A549 (cell line): ENCODE measurements at regions not wholly inside any gene's neighbourhood (a gene's known extent, or its start where the extent isn't known, plus 50 kb on each side); places are given as distances from the start of the nearest gene placed in this dataset.
"Not testable (repeated sequence)": the region's sequence is repeated elsewhere in the genome, so short reads cannot be mapped to it uniquely, and the experiment has no call there.

Experiments
- ATAC-seq, 2 experiments: fragments of 200-7000 bp in 1 of 2; fragments of >200 bp in 1 of 2; cut with Nextera tagmentation in 1 of 2; cut with Tn5 transposase in 1 of 2; 3 replicates each; pipeline versions ENCODE4 v1.8.0 to v1.9.1; 2018 to 2020; ENCODE audit warnings: mild to moderate bottlenecking in 1 of 2, moderate library complexity in 1 of 2
- CTCF ChIA-PET: fragments of 300-600 bp; sonication (Branson Sonifier 250); formaldehyde crosslinking; extraction: SDS; loops from one replicate; lab custom pipeline; 2021; ENCODE audit warnings: antibody characterized with exemption, inconsistent platforms; lab: Yijun Ruan, JAX
- POLR2A ChIA-PET: fragments of 350-600 bp; formaldehyde crosslinking; extraction: SDS; loops from one replicate; lab custom pipeline; 2021; ENCODE audit warnings: antibody characterized with exemption, inconsistent platforms; lab: Yijun Ruan, JAX
- DNase-seq, 2 experiments: peaks; one replicate each; pipeline versions ENCODE4 v3.0.0 to v3.0.0-alpha.2; 2011 to 2016; ENCODE audit warnings: low read depth in 1 of 2, low spot score in 1 of 2
- FAIRE-seq: peaks from 2 replicates; lab custom pipeline; 2011; peaks lifted over from hg19 to GRCh38; lab: Jason Lieb, UNC
- H3K27ac ChIP-seq, 2 experiments: fragments of >200 bp; sonication (Bioruptor Twin); formaldehyde crosslinking; 3 replicates each; pipeline ENCODE4 v1.5.1; 2016 to 2017
- H3K4me1 ChIP-seq: fragments of >200 bp; sonication (Bioruptor Twin); formaldehyde crosslinking; 3 replicates; pipeline ENCODE4 v1.6.1; 2016
- H3K4me2 ChIP-seq: fragments of >200 bp; sonication (Bioruptor Twin); formaldehyde crosslinking; 3 replicates; pipeline ENCODE4 v1.6.1; 2016
- H3K4me3 ChIP-seq: fragments of >200 bp; sonication (Bioruptor Twin); formaldehyde crosslinking; 3 replicates; pipeline ENCODE4 v1.5.1; 2016
- H3K9me3 ChIP-seq: fragments of >200 bp; sonication (Bioruptor Twin); formaldehyde crosslinking; 3 replicates; pipeline ENCODE4 v1.6.1; 2016
- ATOH8 ChIP-seq: fragments of 250-450 bp; sonication (Bioruptor Pico); IDR thresholded peaks from 2 replicates; pipeline ENCODE4 v1.5.0; 2020; ENCODE audit warnings: low read depth, mild to moderate bottlenecking, moderate library complexity
- CHD4 ChIP-seq: fragments of 200-600 bp; sonication (generic); IDR thresholded peaks from 2 replicates; pipeline ENCODE4 v1.6.1; 2016; ENCODE audit warnings: antibody characterized with exemption, mild to moderate bottlenecking, borderline replicate concordance
- E2F6 ChIP-seq: IDR thresholded peaks from 2 replicates; pipeline ENCODE4 v1.6.1; 2012; ENCODE audit warnings: low read depth, borderline replicate concordance
- EP300 ChIP-seq, 2 experiments: fragments of >200 bp; sonication (Bioruptor Twin); formaldehyde crosslinking; IDR thresholded peaks; 2 replicates in 1 of 2; 3 replicates in 1 of 2; pipeline ENCODE4 v1.6.1; 2016 to 2017
- FOSB ChIP-seq: fragments of 250-450 bp; sonication (Bioruptor Pico); IDR thresholded peaks from 2 replicates; pipeline ENCODE4 v1.5.0; 2020; ENCODE audit warnings: mild to moderate bottlenecking, moderate library complexity
- HEYL ChIP-seq: fragments of 250-450 bp; sonication (Bioruptor Pico); IDR thresholded peaks from 2 replicates; pipeline ENCODE4 v1.8.0; 2021; ENCODE audit warnings: mild to moderate bottlenecking, moderate library complexity
- HMGXB4 ChIP-seq: fragments of 250-450 bp; sonication (Bioruptor Pico); IDR thresholded peaks from 2 replicates; pipeline ENCODE4 v1.5.0; 2021; ENCODE audit warnings: mild to moderate bottlenecking, moderate library complexity, borderline replicate concordance
- HOXB5 ChIP-seq: fragments of 250-450 bp; sonication (Bioruptor Pico); IDR thresholded peaks from 2 replicates; pipeline ENCODE4 v1.5.0; 2020; ENCODE audit warnings: mild to moderate bottlenecking, moderate library complexity
- JUNB ChIP-seq: fragments of >200 bp; sonication (Bioruptor Twin); formaldehyde crosslinking; IDR thresholded peaks from 2 replicates; pipeline ENCODE4 v1.6.1; 2016
- MAFK ChIP-seq: fragments of 450-650 bp; IDR thresholded peaks from 2 replicates; pipeline ENCODE4 v1.6.1; 2014; ENCODE audit not compliant: partially characterized antibody
- MAX ChIP-seq: IDR thresholded peaks from 2 replicates; pipeline ENCODE4 v1.6.1; 2012
- PBX3 ChIP-seq: IDR thresholded peaks from 2 replicates; pipeline ENCODE4 v1.6.1; 2012
- PHF8 ChIP-seq: fragments of 200-600 bp; sonication (generic); IDR thresholded peaks from 2 replicates; pipeline ENCODE4 v1.6.1; 2016; ENCODE audit warnings: low read depth, mild to moderate bottlenecking, antibody characterized with exemption, moderate library complexity, borderline replicate concordance
- RFX5 ChIP-seq: fragments of 450-650 bp; IDR thresholded peaks from 2 replicates; pipeline ENCODE4 v1.7.1; 2014; ENCODE audit warnings: antibody characterized with exemption, mild to moderate bottlenecking, moderate library complexity
- SMC3 ChIP-seq: fragments of >200 bp; sonication (Bioruptor Twin); formaldehyde crosslinking; IDR thresholded peaks from 3 replicates; pipeline ENCODE4 v1.6.1; 2018; ENCODE audit warnings: inconsistent platforms
- SREBF2 ChIP-seq: fragments of 450-650 bp; IDR thresholded peaks from 2 replicates; pipeline ENCODE4 v1.6.1; 2014; ENCODE audit warnings: mild to moderate bottlenecking, moderate library complexity
- TP53 ChIP-seq: fragments of 250-450 bp; sonication (Bioruptor Pico); IDR thresholded peaks from 2 replicates; pipeline ENCODE4 v1.5.0; 2021; ENCODE audit warnings: mild to moderate bottlenecking, moderate library complexity
- ZFP36 ChIP-seq: fragments of 450-650 bp; IDR thresholded peaks from 2 replicates; pipeline ENCODE4 v1.6.1; 2014; ENCODE audit warnings: borderline replicate concordance; ENCODE audit not compliant: partially characterized antibody
- ZNF302 ChIP-seq: fragments of 250-450 bp; sonication (Bioruptor Pico); IDR thresholded peaks from 2 replicates; pipeline ENCODE4 v1.9.0; 2021; ENCODE audit warnings: inconsistent platforms, mild to moderate bottlenecking, moderate library complexity
- WGBS: methylation state at CpG from one replicate; pipeline ENCODE4 v1.1.6; 2017; ENCODE audit errors: missing lambda C conversion rate; 5-methylcytosine and 5-hydroxymethylcytosine counted together

GRCh38 chr6:12538881-12539357, 177.6 kb upstream of the PHACTR1 start:
- peak in 1 of 2 experiments; percentile 5 for DNase-seq
- no peak for TF ChIP-seq JUNB
- TF ChIP-seq E2F6 = no peak
- TF ChIP-seq PBX3 = no peak
- TF ChIP-seq ATOH8 (CRISPR knock-in tag) = no peak
- TF ChIP-seq RFX5 = no peak
- TF ChIP-seq SREBF2 = no peak
- TF ChIP-seq ZFP36 = no peak
- no peak for TF ChIP-seq EP300 (IDR thresholded peaks at IDR 0.05)
- TF ChIP-seq HMGXB4 (CRISPR knock-in tag) = no peak
- no peak for TF ChIP-seq HOXB5 (CRISPR knock-in tag)
- TF ChIP-seq HEYL (CRISPR knock-in tag) = no peak
- no peak for TF ChIP-seq MAFK
- no peak for TF ChIP-seq ZNF302 (CRISPR knock-in tag)
- no peak for TF ChIP-seq SMC3
- no peak for TF ChIP-seq TP53 (CRISPR knock-in tag)
- TF ChIP-seq CHD4 = no peak
- TF ChIP-seq PHF8 = no peak
- TF ChIP-seq MAX = no peak
- ChIA-PET CTCF (no interaction called here), POLR2A (no interaction called here)
- no peak for ATAC-seq
- WGBS = 87% methylated on average over 9 of the region's 9 CpGs
- no peak overlapping the region for H3K4me3 ChIP-seq
- FAIRE-seq = no peak
- H3K9me3 ChIP-seq = no peaks in the 10 kb centered on the region
- peaks cover 2% of the 10 kb centered on the region; the same call in 1 of the 3 replicates for H3K4me1 ChIP-seq
- H3K4me2 ChIP-seq = no peak overlapping the region
- H3K27ac ChIP-seq = no peak overlapping the region

- CTCF ChIA-PET, POLR2A ChIA-PET, FAIRE-seq: not testable (repeated sequence)
Measured at GRCh38 chr6:12542319-12543115, 174.1 kb upstream of the PHACTR1 start.

GRCh38 chr6:12543953-12544352, 172.6 kb upstream of the PHACTR1 start:
- FAIRE-seq = no peak
- Histone ChIP-seq H3K4me1 (peaks cover 19% of the 10 kb centered on the region), H3K27ac (no peak overlapping the region), H3K4me2 (no peak overlapping the region), H3K4me3 (no peak overlapping the region), H3K9me3 (no peaks in the 10 kb centered on the region)
- TF ChIP-seq RFX5 = no peak
- no peak for TF ChIP-seq FOSB (CRISPR knock-in tag)
- ChIA-PET POLR2A (no interaction called here), CTCF (no interaction called here)
- WGBS = 76% methylated on average over 5 of the region's 5 CpGs
- no peak for DNase-seq
- ATAC-seq = no peak

More at GRCh38 chr6:12542319-12543115, 174.1 kb upstream of the PHACTR1 start:
- not testable (repeated sequence) for DNase-seq, H3K4me2 ChIP-seq, ATAC-seq, H3K4me3 ChIP-seq, H3K9me3 ChIP-seq, H3K27ac ChIP-seq
- peaks cover 19% of the 10 kb centered on the region for H3K4me1 ChIP-seq
- WGBS = 98% methylated on average over 4 of the region's 4 CpGs
